ENCODE measurements at regions not wholly inside any gene's neighbourhood (a gene's known extent, or its start where the extent isn't known, plus 50 kb on each side); places are given as distances from the start of the nearest gene placed in this dataset.

DNA sequence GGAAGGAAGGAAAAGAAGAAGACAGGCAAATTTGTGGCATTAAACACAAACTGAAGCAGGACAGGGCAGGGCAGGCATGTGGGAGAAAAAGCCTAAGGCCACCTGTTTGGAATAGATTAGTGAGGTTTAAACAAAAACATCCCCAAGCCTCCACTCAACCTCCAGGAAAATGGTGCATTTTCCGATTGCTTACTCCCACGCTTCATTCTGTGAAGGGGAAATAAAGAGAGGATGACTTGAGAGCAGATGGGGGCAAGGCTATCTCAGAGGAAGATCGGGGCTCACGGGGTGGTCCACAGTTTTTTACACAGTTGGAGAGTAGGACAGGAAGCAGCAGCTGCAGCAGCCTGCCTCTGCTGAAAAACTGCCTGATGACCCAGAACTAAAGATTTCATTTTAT lies 250.9 kb downstream of the DUSP6 start:
- Histone ChIP-seq H3K36me3 (ENCODE audit: insufficient read depth, low read length) (no peaks in the 10 kb centered on the region), H3K27ac (ENCODE audit: low read depth, low read length) (no peak overlapping the region), H3K9ac (ENCODE audit: low read depth, low read length) (no peak overlapping the region), H3K4me3 (ENCODE audit: low read length) (no peak overlapping the region), H3K4me1 (ENCODE audit: insufficient read depth, low read length) (peaks cover 40% of the 10 kb centered on the region), H3K27me3 (ENCODE audit: insufficient read depth, low read length) (no peaks in the 10 kb centered on the region), H3K9me3 (ENCODE audit: insufficient read depth, low read depth, low read length) (no peaks in the 10 kb centered on the region)
- 85% methylated on average over 4 of the region's 4 CpGs for WGBS

DNA sequence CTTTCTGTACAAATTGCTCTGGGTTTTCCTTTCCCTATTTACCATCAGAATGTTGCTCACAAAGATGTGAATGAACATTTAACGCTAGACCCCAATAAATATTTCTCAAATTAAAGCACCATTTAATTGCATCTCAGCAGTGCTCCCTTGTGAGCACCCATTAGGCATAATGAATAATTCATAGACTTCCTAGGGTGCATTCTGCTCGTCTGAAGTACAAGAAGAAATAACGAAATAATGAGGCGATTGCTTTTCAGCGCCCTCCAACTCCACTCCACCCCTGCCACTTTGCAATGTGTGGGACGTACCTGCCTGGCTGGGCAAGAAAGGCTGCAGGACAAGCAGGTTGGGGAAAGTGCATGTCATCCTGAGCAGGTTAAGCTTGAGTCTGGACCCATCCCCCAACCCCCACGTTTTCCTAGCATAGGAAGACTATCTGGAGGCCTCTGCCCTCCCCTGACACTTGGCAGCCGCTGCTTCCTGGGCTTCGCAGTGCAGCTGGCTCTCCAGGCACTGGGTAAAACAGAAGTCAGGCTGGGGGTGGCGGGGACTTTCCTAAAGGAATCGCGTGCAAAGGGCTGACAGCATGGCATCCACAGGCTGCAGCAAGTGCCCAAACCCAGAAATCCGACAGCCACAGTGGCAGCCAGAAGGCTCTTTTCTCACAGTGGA lies 253.7 kb downstream of the DUSP6 start:
- WGBS: 17% methylated on average over 13 of the region's 13 CpGs
- peak overlapping the region; percentile 22; the same call in 1 of the 2 replicates for H3K27ac ChIP-seq (ENCODE audit: low read depth, low read length)
- no peaks in the 10 kb centered on the region for H3K27me3 ChIP-seq (ENCODE audit: insufficient read depth, low read length)
- peak overlapping the region; percentile 11; the same call in 1 of the 2 replicates for H3K4me3 ChIP-seq (ENCODE audit: low read length)
- H3K9ac ChIP-seq (ENCODE audit: low read depth, low read length): no peak overlapping the region
- no peaks in the 10 kb centered on the region for H3K36me3 ChIP-seq (ENCODE audit: insufficient read depth, low read length)
- no peaks in the 10 kb centered on the region for H3K9me3 ChIP-seq (ENCODE audit: insufficient read depth, low read depth, low read length)
- H3K4me1 ChIP-seq (ENCODE audit: insufficient read depth, low read length): peaks cover 40% of the 10 kb centered on the region

DNA sequence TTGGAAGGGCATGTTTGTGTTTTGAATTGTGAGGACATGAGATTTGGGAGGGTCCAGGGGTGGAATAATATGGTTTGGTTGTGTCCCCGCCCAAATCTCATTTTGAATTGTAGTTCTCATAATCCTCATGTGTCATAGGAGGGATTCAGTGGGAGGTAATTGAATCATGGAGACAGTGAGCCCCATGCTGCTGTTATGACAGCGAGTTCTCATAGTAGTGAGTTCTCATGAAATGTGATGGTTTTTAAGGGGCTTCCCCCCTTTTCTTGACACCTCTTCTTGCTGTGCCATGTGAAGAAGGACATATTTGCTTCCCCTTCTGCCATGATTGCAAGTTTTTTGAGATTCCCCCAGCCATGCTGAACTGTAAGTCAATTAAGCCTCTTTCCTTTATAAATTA lies 260.0 kb downstream of the DUSP6 start:
- no peak overlapping the region for H3K27ac ChIP-seq (ENCODE audit: low read depth, low read length)
- no peak overlapping the region for H3K9ac ChIP-seq (ENCODE audit: low read depth, low read length)
- H3K4me1 ChIP-seq (ENCODE audit: insufficient read depth, low read length): peaks cover 14% of the 10 kb centered on the region
- 92% methylated on average over 2 of the region's 2 CpGs for WGBS
- no peaks in the 10 kb centered on the region for H3K27me3 ChIP-seq (ENCODE audit: insufficient read depth, low read length)
- H3K36me3 ChIP-seq (ENCODE audit: insufficient read depth, low read length): no peaks in the 10 kb centered on the region
- peaks cover 30% of the 10 kb centered on the region for H3K9me3 ChIP-seq (ENCODE audit: insufficient read depth, low read depth, low read length)
- H3K4me3 ChIP-seq (ENCODE audit: low read length): no peak overlapping the region

DNA sequence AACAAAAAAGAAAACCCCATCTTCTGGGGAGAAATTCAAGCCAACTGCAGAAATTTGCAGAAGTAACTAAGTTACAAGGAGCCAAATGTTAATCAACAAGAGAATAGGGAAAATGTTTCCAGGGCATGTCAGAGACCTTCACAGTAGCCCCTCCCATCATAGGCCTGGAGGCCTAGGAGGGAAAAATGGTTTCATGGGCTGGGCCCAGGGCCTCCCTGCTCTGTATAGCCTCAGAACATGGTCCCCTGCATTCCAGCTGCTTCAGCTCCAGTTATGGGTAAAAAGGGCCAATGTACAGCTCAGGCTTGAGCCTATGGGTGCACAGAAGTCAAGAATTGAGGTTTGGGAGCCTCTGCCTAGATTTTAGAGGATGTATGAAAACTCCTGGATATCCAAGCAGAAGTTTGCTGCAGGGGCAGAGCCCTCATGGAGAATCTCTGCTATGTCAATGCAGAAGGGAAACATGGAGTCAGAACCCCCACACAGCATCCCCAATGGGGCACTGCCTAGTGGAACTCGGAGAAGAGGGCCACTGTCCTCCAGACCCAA lies 260.9 kb downstream of the DUSP6 start:
- 91% methylated on average over 1 of the region's 1 CpG for WGBS
- H3K9ac ChIP-seq (ENCODE audit: low read depth, low read length): no peak overlapping the region
- H3K27me3 ChIP-seq (ENCODE audit: insufficient read depth, low read length): no peaks in the 10 kb centered on the region
- no peaks in the 10 kb centered on the region for H3K36me3 ChIP-seq (ENCODE audit: insufficient read depth, low read length)
- peaks cover 19% of the 10 kb centered on the region for H3K4me1 ChIP-seq (ENCODE audit: insufficient read depth, low read length)
- peaks cover 30% of the 10 kb centered on the region for H3K9me3 ChIP-seq (ENCODE audit: insufficient read depth, low read depth, low read length)
- no peak overlapping the region for H3K4me3 ChIP-seq (ENCODE audit: low read length)
- H3K27ac ChIP-seq (ENCODE audit: low read depth, low read length): no peak overlapping the region

DNA sequence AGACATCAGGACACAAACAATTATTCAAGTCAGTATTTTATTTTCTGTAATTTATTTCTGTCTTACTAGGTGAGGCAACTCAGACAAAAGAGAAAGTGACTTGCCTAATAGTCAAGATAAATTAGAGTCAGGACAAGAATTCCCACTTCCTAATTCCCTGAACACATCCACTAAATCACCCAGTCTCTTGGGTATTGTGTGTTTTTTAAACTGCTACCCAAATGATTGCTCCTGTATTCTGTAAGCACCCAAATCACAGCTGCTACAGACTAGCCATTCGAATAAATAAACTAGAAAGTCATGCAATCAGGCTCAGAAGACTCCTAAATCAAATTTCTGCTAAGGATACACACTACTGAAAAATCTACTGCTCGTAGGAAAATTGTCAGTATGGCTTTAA lies 263.0 kb downstream of the DUSP6 start:
- H3K9ac ChIP-seq (ENCODE audit: low read depth, low read length): no peak overlapping the region
- WGBS: 94% methylated on average over 1 of the region's 2 CpGs

DNA sequence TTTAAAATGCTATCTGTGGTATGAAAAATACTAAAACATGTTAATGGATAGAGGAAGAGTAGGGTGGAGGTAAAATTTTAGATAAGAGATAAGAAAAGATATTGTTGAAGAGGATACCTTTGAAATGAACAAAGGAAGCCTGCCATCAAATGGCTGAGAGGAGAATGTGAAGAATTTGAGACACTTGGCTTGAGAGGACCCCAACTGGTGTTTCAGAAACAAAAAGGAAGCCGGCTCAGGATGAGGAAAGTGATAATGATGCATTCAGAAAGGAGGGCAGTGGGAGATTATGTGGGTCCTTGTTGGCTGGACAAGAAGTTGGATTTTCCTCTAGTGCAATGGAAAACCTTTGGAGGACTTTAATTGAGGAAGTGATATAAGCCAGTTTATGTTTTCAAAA lies 264.4 kb downstream of the DUSP6 start:
- WGBS: 13% methylated on average over 1 of the region's 1 CpG
- no peak overlapping the region for H3K9ac ChIP-seq (ENCODE audit: low read depth, low read length)
- no peaks in the 10 kb centered on the region for H3K36me3 ChIP-seq (ENCODE audit: insufficient read depth, low read length)
- no peak overlapping the region; the same call in 1 of the 2 replicates for H3K4me3 ChIP-seq (ENCODE audit: low read length)
- H3K27me3 ChIP-seq (ENCODE audit: insufficient read depth, low read length): no peaks in the 10 kb centered on the region
- peaks cover 33% of the 10 kb centered on the region for H3K4me1 ChIP-seq (ENCODE audit: insufficient read depth, low read length)
- peaks cover 28% of the 10 kb centered on the region for H3K9me3 ChIP-seq (ENCODE audit: insufficient read depth, low read depth, low read length)
- H3K27ac ChIP-seq (ENCODE audit: low read depth, low read length): peak overlapping the region; percentile 78

More for the DNA sequence above, 263.0 kb downstream of the DUSP6 start:
- no peaks in the 10 kb centered on the region for H3K27me3 ChIP-seq (ENCODE audit: insufficient read depth, low read length)
- H3K9me3 ChIP-seq (ENCODE audit: insufficient read depth, low read depth, low read length): peaks cover 30% of the 10 kb centered on the region
- H3K27ac ChIP-seq (ENCODE audit: low read depth, low read length): no peak overlapping the region
- H3K4me3 ChIP-seq (ENCODE audit: low read length): no peak overlapping the region
- H3K36me3 ChIP-seq (ENCODE audit: insufficient read depth, low read length): no peaks in the 10 kb centered on the region
- H3K4me1 ChIP-seq (ENCODE audit: insufficient read depth, low read length): peaks cover 33% of the 10 kb centered on the region

DNA sequence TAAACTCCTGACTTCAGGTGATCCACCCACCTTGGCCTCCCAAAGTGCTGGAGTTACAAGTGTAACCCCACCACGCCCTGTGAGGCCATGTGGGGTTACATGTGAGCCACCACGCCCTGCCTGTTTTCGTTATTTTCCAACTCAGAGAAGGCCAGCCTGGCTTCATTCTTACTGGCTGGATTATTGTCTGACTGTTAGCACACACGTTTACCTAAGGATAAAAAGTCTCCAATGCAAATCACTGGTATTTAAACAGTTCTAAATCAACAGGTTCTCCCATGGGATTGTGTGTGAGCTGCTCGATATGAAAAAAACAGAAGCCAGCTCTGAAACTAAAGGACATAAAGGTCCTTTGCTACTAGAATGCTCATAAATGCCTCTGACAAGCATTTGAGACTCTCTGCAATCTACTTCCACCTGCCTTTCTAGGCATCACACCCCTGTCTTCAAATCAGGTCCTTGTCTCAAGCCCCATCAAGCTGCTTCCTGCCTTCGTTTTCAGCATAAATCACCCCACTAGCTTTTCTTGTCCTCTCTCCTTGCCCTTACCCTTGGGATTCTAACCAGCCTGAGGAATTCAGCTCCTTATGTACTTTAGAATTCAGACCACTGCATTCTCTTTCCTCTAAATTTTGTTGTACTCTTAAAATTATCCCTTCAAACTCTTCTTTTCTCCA lies 265.0 kb downstream of the DUSP6 start:
- 82% methylated on average over 6 of the region's 6 CpGs for WGBS
- Histone ChIP-seq H3K4me1 (ENCODE audit: insufficient read depth, low read length) (peaks cover 35% of the 10 kb centered on the region), H3K9me3 (ENCODE audit: insufficient read depth, low read depth, low read length) (peaks cover 22% of the 10 kb centered on the region), H3K36me3 (ENCODE audit: insufficient read depth, low read length) (no peaks in the 10 kb centered on the region), H3K4me3 (ENCODE audit: low read length) (no peak overlapping the region), H3K27ac (ENCODE audit: low read depth, low read length) (peak overlapping the region; percentile 78), H3K9ac (ENCODE audit: low read depth, low read length) (no peak overlapping the region), H3K27me3 (ENCODE audit: insufficient read depth, low read length) (no peaks in the 10 kb centered on the region)

DNA sequence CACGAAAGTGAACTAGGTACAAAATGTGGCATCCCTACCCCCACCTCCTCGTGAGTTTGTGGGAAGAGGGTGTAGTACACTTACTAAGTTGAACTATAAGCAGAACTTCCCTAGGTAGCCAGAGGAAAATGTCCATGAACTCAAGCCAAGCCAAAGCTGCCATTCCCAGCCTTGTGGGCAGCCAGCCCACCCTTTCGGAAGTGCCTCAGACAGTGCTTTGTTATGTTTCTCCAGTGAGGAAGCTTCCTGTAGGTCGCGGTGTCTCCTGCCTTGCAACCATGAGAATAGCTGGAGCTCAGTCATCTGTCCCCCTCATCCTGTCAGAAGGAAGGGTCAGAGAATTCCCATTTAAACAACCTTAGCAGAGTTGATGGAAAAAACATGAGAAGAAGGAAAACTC lies 266.9 kb downstream of the DUSP6 start:
- WGBS: 64% methylated on average over 4 of the region's 5 CpGs

DNA sequence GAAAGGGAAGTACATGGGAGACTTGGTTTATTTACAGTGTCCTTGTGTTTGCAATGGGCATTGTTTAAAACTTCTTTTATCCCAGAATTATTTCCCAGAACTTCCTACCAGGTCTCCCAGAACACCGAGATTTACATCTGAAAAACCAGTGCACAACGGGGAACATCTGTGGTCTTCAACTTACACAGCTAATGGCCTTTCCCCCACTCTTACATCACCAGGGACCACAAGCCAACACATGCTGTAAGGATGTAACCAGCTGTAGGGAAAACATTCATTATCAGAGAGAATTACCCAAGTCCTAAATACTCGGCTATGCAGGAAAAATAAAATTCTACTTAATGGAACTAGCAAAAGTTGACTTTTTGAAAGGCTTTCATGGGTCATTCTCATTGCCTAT lies 267.6 kb downstream of the DUSP6 start:
- peaks cover 56% of the 10 kb centered on the region for H3K4me1 ChIP-seq (ENCODE audit: insufficient read depth, low read length)
- no peak overlapping the region for H3K27ac ChIP-seq (ENCODE audit: low read depth, low read length)
- H3K4me3 ChIP-seq (ENCODE audit: low read length): no peak overlapping the region
- no peak overlapping the region for H3K9ac ChIP-seq (ENCODE audit: low read depth, low read length)
- H3K27me3 ChIP-seq (ENCODE audit: insufficient read depth, low read length): no peaks in the 10 kb centered on the region
- H3K9me3 ChIP-seq (ENCODE audit: insufficient read depth, low read depth, low read length): no peaks in the 10 kb centered on the region
- H3K36me3 ChIP-seq (ENCODE audit: insufficient read depth, low read length): no peaks in the 10 kb centered on the region
- WGBS: 65% methylated on average over 3 of the region's 3 CpGs

More for the DNA sequence above, 266.9 kb downstream of the DUSP6 start:
- Histone ChIP-seq H3K4me3 (ENCODE audit: low read length) (no peak overlapping the region), H3K9ac (ENCODE audit: low read depth, low read length) (no peak overlapping the region), H3K27me3 (ENCODE audit: insufficient read depth, low read length) (no peaks in the 10 kb centered on the region), H3K9me3 (ENCODE audit: insufficient read depth, low read depth, low read length) (peaks cover 3% of the 10 kb centered on the region; the same call in 1 of the 2 replicates), H3K4me1 (ENCODE audit: insufficient read depth, low read length) (peaks cover 54% of the 10 kb centered on the region), H3K36me3 (ENCODE audit: insufficient read depth, low read length) (no peaks in the 10 kb centered on the region), H3K27ac (ENCODE audit: low read depth, low read length) (no peak overlapping the region)

DNA sequence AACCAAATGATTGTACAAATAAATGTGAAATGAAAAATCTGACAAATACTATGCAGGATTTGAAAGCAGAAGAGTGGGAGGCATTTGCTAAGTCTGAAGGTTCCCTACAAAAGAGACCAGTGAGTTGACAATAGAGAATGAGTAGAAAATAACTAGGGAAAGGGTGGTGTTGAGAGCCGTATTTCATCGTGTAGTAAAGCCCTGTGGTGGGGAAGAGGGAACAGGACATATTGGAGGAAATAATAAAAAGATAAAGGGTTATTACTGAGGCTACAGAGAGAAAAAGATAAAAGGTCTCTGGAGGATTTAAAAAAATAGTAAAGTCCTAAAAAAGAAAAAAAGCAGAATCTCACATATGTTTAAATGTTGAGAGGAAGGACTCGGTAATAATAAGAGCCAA lies 268.8 kb downstream of the DUSP6 start:
- Histone ChIP-seq H3K4me1 (ENCODE audit: insufficient read depth, low read length) (peaks cover 55% of the 10 kb centered on the region), H3K36me3 (ENCODE audit: insufficient read depth, low read length) (no peaks in the 10 kb centered on the region), H3K9me3 (ENCODE audit: insufficient read depth, low read depth, low read length) (no peaks in the 10 kb centered on the region), H3K27me3 (ENCODE audit: insufficient read depth, low read length) (no peaks in the 10 kb centered on the region), H3K4me3 (ENCODE audit: low read length) (no peak overlapping the region), H3K27ac (ENCODE audit: low read depth, low read length) (no peak overlapping the region), H3K9ac (ENCODE audit: low read depth, low read length) (no peak overlapping the region)
- WGBS: 95% methylated on average over 2 of the region's 3 CpGs

DNA sequence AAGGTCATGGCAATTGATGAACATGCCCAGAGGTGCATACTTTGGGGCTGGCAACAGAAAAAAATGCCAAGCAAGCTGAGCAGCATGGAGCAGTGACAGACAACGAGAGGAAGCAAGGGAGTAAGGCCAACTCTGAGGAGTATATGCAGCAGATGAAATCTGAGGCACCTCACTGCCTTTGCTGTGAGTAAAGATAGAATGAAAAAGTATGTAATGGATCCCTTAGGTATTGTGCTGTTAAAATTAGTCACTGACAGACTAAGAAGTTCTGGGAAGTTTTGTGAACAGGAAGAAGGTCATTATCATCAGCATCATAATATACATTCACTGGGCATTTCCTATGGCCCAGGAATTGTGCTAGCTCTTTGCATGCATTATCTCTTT lies 269.9 kb downstream of the DUSP6 start:
- Histone ChIP-seq H3K27ac (ENCODE audit: low read depth, low read length) (no peak overlapping the region), H3K9ac (ENCODE audit: low read depth, low read length) (no peak overlapping the region), H3K36me3 (ENCODE audit: insufficient read depth, low read length) (no peaks in the 10 kb centered on the region), H3K4me1 (ENCODE audit: insufficient read depth, low read length) (peaks cover 43% of the 10 kb centered on the region), H3K9me3 (ENCODE audit: insufficient read depth, low read depth, low read length) (no peaks in the 10 kb centered on the region), H3K4me3 (ENCODE audit: low read length) (no peak overlapping the region), H3K27me3 (ENCODE audit: insufficient read depth, low read length) (no peaks in the 10 kb centered on the region)
- WGBS: 72% methylated on average over 1 of the region's 1 CpG
